NCI-H345 treated with DMSO at 0.1 percent for 48 hours (cell line): ENCODE measurements at regions not wholly inside any gene's neighbourhood (a gene's known extent, or its start where the extent isn't known, plus 50 kb on each side); places are given as distances from the start of the nearest gene placed in this dataset.

Experiments used
- DNase-seq: peaks from one replicate; lab custom pipeline; 2025; ENCODE audit not compliant: unreplicated experiment; lab: John Stamatoyannopoulos, UW

GRCh38 chr6:44657206-44657819 lies 269.8 kb downstream of the CDC5L start:
- DNase-seq, result no peak

- no peak for DNase-seq
Observed at GRCh38 chr6:44658571-44658970, 271.1 kb downstream of the CDC5L start.

GRCh38 chr6:44659726-44660125 lies 272.2 kb downstream of the CDC5L start:
- no peak for DNase-seq

GRCh38 chr6:44660561-44661220 lies 273.2 kb downstream of the CDC5L start:
- no peak for DNase-seq

GRCh38 chr6:44661221-44662008 lies 273.9 kb downstream of the CDC5L start:
- DNase-seq, result no peak

GRCh38 chr6:44662461-44663121 lies 275.1 kb downstream of the CDC5L start:
- no peak for DNase-seq

GRCh38 chr6:44663860-44664634 lies 276.5 kb downstream of the CDC5L start:
- no peak for DNase-seq

- no peak for DNase-seq
Observed at GRCh38 chr6:44664716-44665115, 277.2 kb downstream of the CDC5L start.

- DNase-seq, result no peak
Observed at GRCh38 chr6:44665143-44665542, 277.6 kb downstream of the CDC5L start.

- no peak for DNase-seq
Observed at GRCh38 chr6:44665683-44666082, 278.2 kb downstream of the CDC5L start.

- no peak for DNase-seq
Observed at GRCh38 chr6:44666324-44666723, 278.8 kb downstream of the CDC5L start.

GRCh38 chr6:44667226-44667625 lies 279.7 kb downstream of the CDC5L start:
- no peak for DNase-seq

- no peak for DNase-seq
Observed at GRCh38 chr6:44667668-44668390, 280.3 kb downstream of the CDC5L start.

GRCh38 chr6:44668391-44668930 lies 281.0 kb downstream of the CDC5L start:
- no peak for DNase-seq

- DNase-seq, result no peak
Observed at GRCh38 chr6:44668976-44669934, 281.7 kb downstream of the CDC5L start.

- DNase-seq, result no peak
Observed at GRCh38 chr6:44670146-44670545, 282.6 kb downstream of the CDC5L start.

- no peak for DNase-seq
Observed at GRCh38 chr6:44671333-44671732, 283.8 kb downstream of the CDC5L start.

- no peak for DNase-seq
Observed at GRCh38 chr6:44672086-44672485, 284.6 kb downstream of the CDC5L start.

- DNase-seq, result no peak
Observed at GRCh38 chr6:44672841-44673240, 285.3 kb downstream of the CDC5L start.
